ENCODE measurements at regions not wholly inside any gene's neighbourhood (a gene's known extent, or its start where the extent isn't known, plus 50 kb on each side); places are given as distances from the start of the nearest gene placed in this dataset.

- TF ChIP-seq CTCF (IDR thresholded peaks at IDR 0.05; ENCODE audit: insufficient read depth, low read length, poor library complexity, severe bottlenecking) (no peak), EZH2phosphoT487 (conservative IDR thresholded peaks at IDR 0.05; ENCODE audit: low read length) (no peak)
- Histone ChIP-seq H3K4me3 (ENCODE audit: insufficient read depth, low read length, poor library complexity, severe bottlenecking) (no peak overlapping the region), H3K9ac (ENCODE audit: low read length) (no peak overlapping the region), H3K4me2 (ENCODE audit: low read depth, low read length, poor library complexity, severe bottlenecking) (no peak overlapping the region), H3K9me2 (replicated peaks; ENCODE audit: insufficient read depth, low read length) (no peaks in the 10 kb centered on the region), H4K20me1 (ENCODE audit: low read depth, low read length) (no peaks in the 10 kb centered on the region), H3K79me2 (ENCODE audit: insufficient read depth, low read length) (no peaks in the 10 kb centered on the region), H3F3A (ENCODE audit: insufficient read depth) (no peaks in the 10 kb centered on the region), H2AFZ (ENCODE audit: low read depth, low read length, severe bottlenecking) (no peak overlapping the region), H3K27ac (ENCODE audit: low read depth, low read length) (no peak overlapping the region), H3K36me3 (ENCODE audit: low read length) (no peaks in the 10 kb centered on the region), H3K27me3 (ENCODE audit: low read length) (no peaks in the 10 kb centered on the region), H3K9me3 (ENCODE audit: insufficient read depth, low read length) (no peaks in the 10 kb centered on the region)
These were observed 151.4 kb downstream of the CEBPB start for GRCh38 chr20:50341880-50342637.

- TF ChIP-seq CTCF (IDR thresholded peaks at IDR 0.05; ENCODE audit: insufficient read depth, low read length, poor library complexity, severe bottlenecking) (no peak), EZH2phosphoT487 (conservative IDR thresholded peaks at IDR 0.05; ENCODE audit: low read length) (no peak)
- Histone ChIP-seq H2AFZ (ENCODE audit: low read depth, low read length, severe bottlenecking) (no peak overlapping the region), H3K27me3 (ENCODE audit: low read length) (no peaks in the 10 kb centered on the region), H3K9me2 (replicated peaks; ENCODE audit: insufficient read depth, low read length) (no peaks in the 10 kb centered on the region), H3K27ac (ENCODE audit: low read depth, low read length) (no peak overlapping the region), H3K9me3 (ENCODE audit: insufficient read depth, low read length) (no peaks in the 10 kb centered on the region), H3F3A (ENCODE audit: insufficient read depth) (no peaks in the 10 kb centered on the region), H3K4me2 (ENCODE audit: low read depth, low read length, poor library complexity, severe bottlenecking) (no peak overlapping the region), H3K79me2 (ENCODE audit: insufficient read depth, low read length) (no peaks in the 10 kb centered on the region), H3K36me3 (ENCODE audit: low read length) (no peaks in the 10 kb centered on the region), H4K20me1 (ENCODE audit: low read depth, low read length) (no peaks in the 10 kb centered on the region), H3K9ac (ENCODE audit: low read length) (no peak overlapping the region), H3K4me3 (ENCODE audit: insufficient read depth, low read length, poor library complexity, severe bottlenecking) (no peak overlapping the region)
These were observed 152.0 kb downstream of the CEBPB start for GRCh38 chr20:50342638-50343102.

GRCh38 chr20:50343125-50343489 lies 152.5 kb downstream of the CEBPB start:
- no peak overlapping the region for H3K4me2 ChIP-seq (ENCODE audit: low read depth, low read length, poor library complexity, severe bottlenecking)

More at GRCh38 chr20:50343125-50343489, 152.5 kb downstream of the CEBPB start:
- Histone ChIP-seq H3K9ac (ENCODE audit: low read length) (no peak overlapping the region), H4K20me1 (ENCODE audit: low read depth, low read length) (no peaks in the 10 kb centered on the region), H3K4me3 (ENCODE audit: insufficient read depth, low read length, poor library complexity, severe bottlenecking) (no peak overlapping the region), H3K9me3 (ENCODE audit: insufficient read depth, low read length) (no peaks in the 10 kb centered on the region), H3K79me2 (ENCODE audit: insufficient read depth, low read length) (no peaks in the 10 kb centered on the region), H3K27ac (ENCODE audit: low read depth, low read length) (no peak overlapping the region), H3K36me3 (ENCODE audit: low read length) (no peaks in the 10 kb centered on the region), H3K9me2 (replicated peaks; ENCODE audit: insufficient read depth, low read length) (no peaks in the 10 kb centered on the region), H2AFZ (ENCODE audit: low read depth, low read length, severe bottlenecking) (no peak overlapping the region), H3K27me3 (ENCODE audit: low read length) (no peaks in the 10 kb centered on the region), H3F3A (ENCODE audit: insufficient read depth) (no peaks in the 10 kb centered on the region)
- TF ChIP-seq EZH2phosphoT487 (conservative IDR thresholded peaks at IDR 0.05; ENCODE audit: low read length) (no peak), CTCF (IDR thresholded peaks at IDR 0.05; ENCODE audit: insufficient read depth, low read length, poor library complexity, severe bottlenecking) (no peak)

Measured in SU-DHL-6 (cell line).